HCT116 (cell line): ENCODE measurements at regions not wholly inside any gene's neighbourhood (a gene's known extent, or its start where the extent isn't known, plus 50 kb on each side); places are given as distances from the start of the nearest gene placed in this dataset.

Experiments
- ATAC-seq: fragments of 200-7000 bp; cut with Tn5 transposase; 2 replicates; pipeline ENCODE4 v1.9.1; 2020; ENCODE audit warnings: mild to moderate bottlenecking, moderate library complexity
- BruUV-seq: library from RNA; stranded (reverse); fragments of 400-500 nt; replicated peaks from 2 replicates; lab custom pipeline; 2021; lab: Mats Ljungman, UMichigan
- CTCF ChIA-PET: fragments of 300-600 bp; sonication (Branson Sonifier 250); formaldehyde crosslinking; loops from one replicate; lab custom pipeline; 2021; ENCODE audit warnings: antibody characterized with exemption; lab: Charles Lee
- POLR2A ChIA-PET: fragments of 300-600, 350-600 bp; sonication (Branson Sonifier 250); formaldehyde crosslinking; loops from one replicate; lab custom pipeline; 2021; ENCODE audit warnings: antibody characterized with exemption; lab: Charles Lee
- RAD21 ChIA-PET, 2 experiments: fragments of 300-600 bp; sonication (Branson Sonifier 250); formaldehyde crosslinking; loops; one replicate each; lab custom pipeline; 2023; ENCODE audit warnings: low total read pairs in 2 of 2; ENCODE audit not compliant: uncharacterized antibody in 2 of 2, unreplicated experiment in 2 of 2, low non-redundant PET in 1 of 2; lab: Charles Lee
- DNase-seq: peaks from one replicate; pipeline ENCODE4 v3.0.0-alpha.2; 2010; ENCODE audit warnings: low read depth, low spot score
- H2AFZ ChIP-seq: fragments of 200-600 bp; shearing (Covaris generic), sonication (generic); 2 replicates; pipeline ENCODE4 v1.6.1; 2017; ENCODE audit warnings: low read depth, mixed run types, mixed read lengths, antibody characterized with exemption, low read length; ENCODE audit not compliant: poor library complexity, severe bottlenecking
- H3K27ac ChIP-seq: 2 replicates; pipeline ENCODE4 v1.5.1; 2012; ENCODE audit warnings: low read depth, low read length
- H3K27me3 ChIP-seq: fragments of 200-600 bp; sonication (generic); 2 replicates; pipeline ENCODE4 v1.6.1; 2016; ENCODE audit warnings: mixed run types, low read length, mixed read lengths; ENCODE audit not compliant: insufficient read depth
- H3K36me3 ChIP-seq, 2 experiments: fragments of 200-500 bp in 1 of 2; fragments of 200-600 bp in 1 of 2; sonication (Bioruptor generic) in 1 of 2; sonication (generic) in 1 of 2; 2 replicates each; pipeline versions ENCODE4 v1.5.1 to v1.6.1; 2014 to 2016; ENCODE audit warnings: low read length in 2 of 2, inconsistent platforms in 1 of 2, mixed read lengths in 1 of 2, mixed run types in 1 of 2; ENCODE audit not compliant: insufficient read depth in 2 of 2, control insufficient read depth in 1 of 2
- H3K4me1 ChIP-seq, 2 experiments: fragments of 200-600 bp in 1 of 2; sonication (generic) in 1 of 2; 2 replicates each; pipeline versions ENCODE4 v1.5.1 to v1.6.1; 2012 to 2017; ENCODE audit warnings: low read length in 2 of 2, inconsistent platforms in 1 of 2, mild to moderate bottlenecking in 1 of 2, mixed read lengths in 1 of 2, mixed run types in 1 of 2, moderate library complexity in 1 of 2; ENCODE audit not compliant: insufficient read depth in 2 of 2, control insufficient read depth in 1 of 2
- H3K4me2 ChIP-seq: fragments of 200-600 bp; sonication (generic); 2 replicates; pipeline ENCODE4 v1.6.1; 2017; ENCODE audit warnings: mixed run types, low read length, mixed read lengths
- H3K4me3 ChIP-seq, 2 experiments: fragments of 200-600 bp in 1 of 2; sonication (generic) in 1 of 2; replicated peaks in 1 of 2; 2 replicates each; pipeline ENCODE4 v1.5.1; 2011 to 2016; ENCODE audit warnings: low read length in 2 of 2, control low read depth in 1 of 2, low read depth in 1 of 2, mild to moderate bottlenecking in 1 of 2, mixed read lengths in 1 of 2, mixed run types in 1 of 2
- H3K79me2 ChIP-seq: fragments of 200-600 bp; sonication (generic); 2 replicates; pipeline ENCODE4 v1.6.1; 2017; ENCODE audit warnings: mild to moderate bottlenecking, mixed run types, low read length, moderate library complexity, mixed read lengths; ENCODE audit not compliant: insufficient read depth
- H3K9ac ChIP-seq: fragments of 200-600 bp; sonication (generic); 2 replicates; pipeline ENCODE4 v1.6.1; 2016; ENCODE audit warnings: low read length, mixed read lengths
- H3K9me2 ChIP-seq: fragments of 200-600 bp; sonication (generic), shearing (Covaris generic); 2 replicates; pipeline ENCODE4 v1.6.1; 2017; ENCODE audit warnings: mixed run types, mild to moderate bottlenecking, moderate library complexity; ENCODE audit not compliant: insufficient read depth
- H3K9me3 ChIP-seq, 2 experiments: fragments of 200-500 bp in 1 of 2; fragments of 200-600 bp in 1 of 2; sonication (Bioruptor generic) in 1 of 2; sonication (generic) in 1 of 2; 2 replicates each; pipeline ENCODE4 v1.6.1; 2014 to 2017; ENCODE audit warnings: low read length in 2 of 2, mixed read lengths in 2 of 2, inconsistent platforms in 1 of 2, low read depth in 1 of 2, mild to moderate bottlenecking in 1 of 2, mixed run types in 1 of 2, moderate library complexity in 1 of 2; ENCODE audit not compliant: control insufficient read depth in 1 of 2, insufficient read depth in 1 of 2
- H4K20me1 ChIP-seq: fragments of 200-600 bp; sonication (generic), shearing (Covaris generic); 2 replicates; pipeline ENCODE4 v1.6.1; 2017; ENCODE audit warnings: mixed run types, mild to moderate bottlenecking, moderate library complexity; ENCODE audit not compliant: insufficient read depth
- ATF3 ChIP-seq: IDR thresholded peaks from 2 replicates; pipeline ENCODE4 v1.6.1; 2012
- CEBPB ChIP-seq: IDR thresholded peaks from 2 replicates; pipeline ENCODE4 v1.6.1; 2012; ENCODE audit warnings: low read depth
- EGR1 ChIP-seq: IDR thresholded peaks from 2 replicates; pipeline ENCODE4 v1.6.1; 2012; ENCODE audit warnings: low read depth
- ELF1 ChIP-seq: IDR thresholded peaks from 2 replicates; pipeline ENCODE4 v1.6.1; 2012; ENCODE audit warnings: low read depth, borderline replicate concordance
- EZH2phosphoT487 ChIP-seq: fragments of 200-600 bp; IDR thresholded peaks from 2 replicates; pipeline ENCODE4 v1.6.1; 2018; ENCODE audit warnings: antibody characterized with exemption, borderline replicate concordance
- MAX ChIP-seq: IDR thresholded peaks from 2 replicates; pipeline ENCODE4 v1.6.1; 2012
- POLR2A ChIP-seq: IDR thresholded peaks from 2 replicates; pipeline ENCODE4 v1.7.0; 2011; ENCODE audit warnings: borderline replicate concordance; ENCODE audit not compliant: insufficient read depth, insufficient read length; ENCODE audit errors: extremely low read depth
- REST ChIP-seq: IDR thresholded peaks from 2 replicates; pipeline ENCODE4 v1.6.1; 2012; ENCODE audit warnings: low read depth
- SIN3A ChIP-seq: IDR thresholded peaks from 2 replicates; pipeline ENCODE4 v1.6.1; 2012; ENCODE audit warnings: low read depth
- SP1 ChIP-seq: IDR thresholded peaks from 2 replicates; pipeline ENCODE4 v1.6.1; 2012; ENCODE audit warnings: low read depth
- TCF7L2 ChIP-seq: IDR thresholded peaks from 2 replicates; pipeline ENCODE4 v1.7.0; 2011; ENCODE audit warnings: borderline replicate concordance, inconsistent platforms; ENCODE audit not compliant: insufficient read depth, insufficient read length; ENCODE audit errors: extremely low read depth
- YY1 ChIP-seq: IDR thresholded peaks from 2 replicates; pipeline ENCODE4 v1.6.1; 2011; ENCODE audit warnings: low read length, low read depth, moderate library complexity, mild to moderate bottlenecking; ENCODE audit not compliant: insufficient replicate concordance; ENCODE audit errors: extremely low read depth
- ZBTB33 ChIP-seq: IDR thresholded peaks from 2 replicates; pipeline ENCODE4 v1.6.1; 2011; ENCODE audit warnings: mild to moderate bottlenecking, low read length, moderate library complexity; ENCODE audit not compliant: insufficient replicate concordance; ENCODE audit errors: extremely low read depth
- ZFX ChIP-seq: fragments of 450-650 bp; IDR thresholded peaks from 2 replicates; pipeline ENCODE4 v1.6.1; 2017
- ZNF274 ChIP-seq: fragments of 200-500 bp; sonication (Bioruptor generic); IDR thresholded peaks from 2 replicates; pipeline ENCODE4 v1.6.1; 2014; ENCODE audit warnings: mild to moderate bottlenecking, low read depth, low read length, inconsistent platforms
- intact Hi-C: fragments of 100-400 bp; cut with micrococcal nuclease; formaldehyde crosslinking; loops from 2 replicates; pipeline ENCODE4 v1.10.0; 2022

GRCh38 chr10:2761971-2762370, 305.4 kb upstream of the PFKP start:
- intact Hi-C loops, result no loop called here
- no peaks in the 10 kb centered on the region for H4K20me1 ChIP-seq
- H3K27me3 ChIP-seq, result no peaks in the 10 kb centered on the region
- no peak for ATAC-seq
- no peaks in the 10 kb centered on the region for H3K36me3 ChIP-seq
- POLR2A ChIA-PET, result no interaction called here
- no peaks in the 10 kb centered on the region; a peak in 1 of 4 replicates for H3K9me3 ChIP-seq
- no peak for TF ChIP-seq TCF7L2
- no peak for TF ChIP-seq POLR2A
- no peak for TF ChIP-seq REST
- no peak for TF ChIP-seq ZFX
- TF ChIP-seq SIN3A, result no peak
- TF ChIP-seq EZH2phosphoT487, result no peak
- TF ChIP-seq ATF3, result no peak
- TF ChIP-seq ELF1, result no peak
- TF ChIP-seq CEBPB, result no peak
- no peak for TF ChIP-seq SP1
- no peak for TF ChIP-seq ZNF274
- no peak for TF ChIP-seq ZBTB33
- no peak for TF ChIP-seq YY1
- no peak for TF ChIP-seq MAX
- TF ChIP-seq EGR1, result no peak
- TF ChIP-seq, all 23 proteins: peak for 0
- no TSS peak for BruUV-seq
- Histone ChIP-seq H3K4me2 (no peak overlapping the region), H3K9ac (no peak overlapping the region), H3K9me2 (no peaks in the 10 kb centered on the region), H3K27ac (no peak overlapping the region), H2AFZ (no peak overlapping the region), H3K4me1 (no peaks in the 10 kb centered on the region), H3K4me3 (no peak overlapping the region), H3K79me2 (no peaks in the 10 kb centered on the region)
- ChIA-PET RAD21 (no interaction called here), CTCF (no interaction called here)
- no peak for DNase-seq
